A172 (cell line): ENCODE measurements at regions not wholly inside any gene's neighbourhood (a gene's known extent, or its start where the extent isn't known, plus 50 kb on each side); places are given as distances from the start of the nearest gene placed in this dataset.

Experiments
- DNase-seq: peaks from one replicate; pipeline ENCODE4 v3.0.0-alpha.2; 2015; ENCODE audit warnings: low spot score

DNA sequence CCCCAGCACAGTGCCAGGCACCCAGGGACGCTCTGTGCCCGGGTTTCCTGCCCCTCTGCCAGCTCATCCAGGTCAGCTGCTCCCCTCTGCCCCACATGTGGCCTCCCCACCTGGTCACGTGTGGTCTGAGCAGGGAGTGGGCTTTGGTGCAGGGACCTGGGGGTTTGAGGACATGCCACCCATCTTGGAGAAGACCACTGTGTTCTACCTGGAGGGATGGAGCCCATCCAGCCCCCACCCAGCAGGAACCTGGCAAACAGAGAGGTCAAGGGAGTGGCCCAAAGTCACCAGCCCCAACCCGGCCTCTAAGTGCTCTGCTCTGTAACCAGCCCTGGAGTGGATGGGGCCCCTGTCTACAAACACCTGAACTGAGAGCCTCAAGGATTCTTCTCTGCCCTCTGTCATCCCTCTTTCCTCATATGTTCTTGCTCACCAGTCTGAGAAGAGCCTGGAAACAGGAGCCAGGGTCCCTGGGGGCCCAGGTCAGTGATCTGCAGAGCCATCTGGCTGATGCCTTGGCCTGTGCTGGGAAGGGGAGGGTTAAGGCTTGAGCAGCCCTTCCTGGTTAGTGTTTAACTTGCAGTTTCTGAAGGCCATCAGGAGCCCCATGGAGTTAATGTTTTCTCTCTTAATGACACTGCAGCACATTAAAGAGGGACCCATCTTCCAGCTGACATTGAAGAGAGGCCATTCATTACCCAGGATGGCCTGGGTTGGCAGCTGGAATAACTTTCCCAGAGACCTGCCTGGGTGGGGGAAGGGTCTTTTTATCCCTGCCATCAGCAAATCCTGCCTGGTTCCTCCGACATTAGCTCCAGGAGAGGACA is 235.4 kb downstream of the PTPRU start:
- no peak for DNase-seq

DNA sequence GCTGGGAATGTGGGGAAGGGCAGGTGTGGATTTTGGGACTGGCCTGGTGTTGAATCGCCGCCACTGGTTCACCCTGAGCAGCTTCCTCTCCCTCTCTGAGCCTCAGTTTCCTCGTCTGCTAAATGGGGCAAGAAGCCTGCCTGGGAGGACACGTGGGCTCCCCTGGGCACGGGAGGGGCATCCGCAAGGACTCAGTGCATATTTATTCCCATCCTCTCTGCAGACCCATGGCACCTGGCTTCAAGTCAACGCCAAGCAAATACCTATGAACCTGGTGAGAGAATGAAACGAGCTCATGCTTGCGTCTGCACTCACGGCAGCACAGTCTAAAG is 234.4 kb downstream of the PTPRU start:
- no peak for DNase-seq

DNA sequence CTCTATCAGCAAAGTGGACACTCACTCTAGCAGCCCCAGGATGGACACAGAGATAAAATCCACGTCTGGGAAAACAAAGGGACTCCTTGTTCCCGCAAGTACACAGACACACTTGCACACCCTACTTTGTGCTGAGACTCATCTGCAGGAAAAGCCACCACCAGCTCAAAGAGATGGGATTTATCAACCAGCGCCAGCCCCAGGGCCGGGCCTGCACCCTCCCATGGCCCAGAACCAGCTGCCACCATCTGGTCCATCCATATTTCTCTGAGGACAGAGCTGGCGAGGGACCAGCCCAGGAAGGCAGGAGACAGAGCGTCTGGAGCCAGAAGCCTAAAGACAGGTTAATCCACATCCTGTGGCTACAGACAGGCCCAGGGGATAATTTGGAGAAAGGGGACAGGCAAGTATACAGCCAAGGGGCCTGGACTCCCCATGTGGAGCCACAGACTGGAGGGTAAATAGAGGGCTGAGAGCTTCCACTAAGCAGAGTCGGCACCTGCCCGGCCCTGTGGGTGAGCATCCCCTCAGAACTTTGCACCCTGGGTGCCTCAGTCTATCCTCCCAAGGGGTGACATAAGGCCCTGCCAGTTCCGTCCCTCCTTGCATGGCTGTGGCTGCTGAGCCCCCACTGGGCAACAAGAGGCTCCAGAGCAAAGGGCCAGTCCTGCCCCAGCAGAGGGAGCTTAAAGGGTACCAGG is 233.9 kb downstream of the PTPRU start:
- DNase-seq, result no peak

DNA sequence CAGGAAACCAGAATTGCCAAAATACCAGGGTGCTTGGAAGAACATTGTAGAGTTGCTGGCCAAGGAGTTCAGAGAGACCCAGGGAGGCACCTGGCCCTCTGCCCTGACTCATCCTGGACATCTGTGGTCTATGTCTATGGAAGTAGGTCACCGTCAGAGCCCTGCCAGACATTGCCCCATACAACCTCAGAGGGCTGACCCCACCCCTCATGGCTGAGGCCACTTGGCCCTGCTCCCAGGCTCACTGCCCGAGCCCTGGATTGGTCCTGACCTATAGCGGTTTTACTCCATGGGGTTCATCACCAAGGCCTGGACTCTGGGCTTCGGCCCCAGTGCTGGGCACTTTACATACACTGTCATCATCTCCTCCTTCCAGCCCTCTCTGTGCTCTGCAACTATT is 233.1 kb downstream of the PTPRU start:
- no peak for DNase-seq

DNA sequence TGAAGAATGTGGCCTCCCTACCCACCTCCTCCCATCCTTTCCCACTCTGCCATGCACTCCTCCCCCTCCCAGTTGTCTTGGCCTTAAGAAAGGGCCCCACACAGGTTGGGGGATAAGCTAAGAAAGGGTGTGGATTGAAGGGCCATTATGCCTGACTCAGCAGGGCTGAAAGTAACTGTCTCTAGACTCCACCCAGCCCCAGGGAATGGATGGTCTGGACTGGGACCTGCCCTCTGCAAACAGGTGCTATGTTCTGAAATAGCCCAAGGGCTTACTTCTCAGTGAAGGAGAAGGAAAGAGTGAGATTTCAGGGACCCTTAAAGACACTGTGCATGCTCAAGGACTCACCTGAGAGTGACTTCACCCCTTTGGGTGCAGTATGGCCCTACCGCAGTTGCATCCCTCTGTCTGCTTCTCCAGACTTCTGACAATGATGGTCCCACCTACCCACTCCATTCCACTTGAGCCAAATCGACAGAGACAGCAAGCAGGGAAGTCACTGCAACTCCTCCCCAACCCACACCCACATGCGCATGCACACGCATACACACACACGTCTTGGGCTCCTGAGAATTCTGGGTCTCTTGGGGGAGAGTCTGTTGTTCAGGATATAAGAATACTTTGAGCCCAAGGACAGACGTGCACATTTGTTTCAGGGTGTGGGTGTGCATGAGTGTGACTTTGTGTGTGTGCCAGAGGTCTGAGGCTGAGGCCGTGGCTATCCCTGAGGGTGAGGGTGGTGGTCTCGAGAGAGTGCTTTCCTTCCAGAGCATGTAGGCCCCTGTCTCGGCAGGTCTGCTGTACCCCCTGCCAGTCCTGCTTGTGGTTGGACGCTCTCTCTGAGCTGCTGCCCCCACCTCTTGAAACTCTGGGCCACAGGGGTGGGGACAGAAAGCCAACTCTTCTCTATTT is 231.9 kb downstream of the PTPRU start:
- DNase-seq, result no peak

DNA sequence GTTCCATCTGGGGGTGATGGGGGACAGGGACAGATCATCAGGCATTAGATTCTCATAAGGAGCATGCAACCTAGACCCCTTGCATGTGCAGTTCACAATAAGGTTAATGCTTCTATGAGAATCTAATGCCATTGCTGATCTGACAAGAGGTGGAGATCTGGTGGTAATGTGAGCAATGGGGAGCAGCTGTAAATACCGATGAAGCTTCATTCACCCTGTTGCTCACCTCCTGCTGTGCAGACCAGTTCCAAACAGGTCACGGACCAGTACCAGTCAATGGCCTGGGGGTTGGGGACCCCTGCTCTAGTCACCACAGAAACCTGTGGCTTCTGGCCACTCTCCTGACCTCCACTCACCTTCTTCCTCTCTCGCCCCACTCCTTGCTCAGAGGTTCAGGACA is 229.9 kb downstream of the PTPRU start:
- DNase-seq, result no peak

DNA sequence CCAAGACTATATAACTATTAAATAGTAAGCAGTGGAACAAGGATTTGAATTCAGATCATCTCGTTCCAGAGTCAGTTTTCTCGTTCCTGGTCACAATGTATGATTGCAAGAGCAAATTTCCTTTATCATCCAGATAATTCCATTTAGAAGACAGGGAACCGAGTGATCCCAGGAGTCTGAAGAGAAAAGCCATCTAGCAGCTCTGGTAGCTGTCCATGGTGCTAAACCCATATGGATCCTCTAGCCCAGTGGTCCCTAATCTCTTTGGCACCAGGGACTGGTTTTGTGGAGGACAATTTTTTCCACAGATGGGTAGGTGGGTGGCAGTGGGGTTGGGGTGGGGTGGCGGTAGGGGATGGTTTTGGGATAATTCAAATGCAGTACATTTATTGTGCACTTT is 229.4 kb downstream of the PTPRU start:
- DNase-seq, result peak; percentile 6

DNA sequence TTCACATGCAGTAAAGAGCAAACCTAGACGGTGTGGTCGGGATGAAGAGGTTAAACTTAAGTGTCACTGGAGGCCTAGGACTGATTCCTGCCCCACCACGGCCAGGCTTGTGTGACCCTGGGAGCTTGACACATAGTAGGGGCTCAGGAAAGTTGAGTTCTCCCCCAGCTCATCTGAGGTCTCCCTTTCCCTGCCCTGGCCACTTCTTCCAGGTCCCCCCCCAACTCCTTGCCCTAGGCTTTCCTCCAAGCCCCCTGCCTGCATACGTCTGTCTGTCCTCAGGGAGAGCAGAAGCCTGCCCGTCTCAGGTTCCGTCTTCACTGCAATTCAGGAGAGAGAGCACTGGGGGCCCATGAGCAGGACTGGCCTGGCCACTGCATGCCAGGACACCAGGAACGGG is 225.8 kb downstream of the PTPRU start:
- DNase-seq, result no peak

DNA sequence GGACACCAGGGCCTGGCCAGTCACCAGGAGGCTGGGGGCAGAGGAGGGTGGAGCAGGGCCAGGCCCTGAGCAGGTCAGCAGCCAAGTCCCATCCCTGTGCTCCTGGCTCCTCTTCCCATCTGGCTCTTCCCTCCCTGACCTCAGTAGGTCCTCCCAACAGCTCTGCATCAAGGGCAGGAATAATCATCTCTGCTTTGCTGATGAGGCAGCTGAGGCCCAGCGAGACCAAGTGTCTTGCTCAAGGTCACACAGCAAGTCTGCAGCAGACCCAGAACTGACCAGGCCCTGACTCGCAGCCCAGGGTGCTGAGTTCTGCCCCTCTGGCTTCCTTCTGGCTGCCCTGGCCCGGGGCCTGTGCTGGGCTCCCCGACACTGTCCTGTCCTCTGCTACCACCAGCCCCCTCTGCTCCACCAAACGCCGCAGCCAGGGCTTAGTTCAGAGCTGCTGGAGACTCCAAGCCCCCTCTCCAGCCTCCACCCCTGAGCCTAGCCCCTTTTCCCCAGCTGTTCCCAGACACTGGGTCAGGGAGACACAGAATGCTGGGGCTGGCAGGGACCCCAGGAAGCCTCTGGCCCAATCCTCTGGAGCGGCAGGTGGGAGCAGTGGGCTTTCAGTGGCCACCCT is 224.9 kb downstream of the PTPRU start:
- no peak for DNase-seq

DNA sequence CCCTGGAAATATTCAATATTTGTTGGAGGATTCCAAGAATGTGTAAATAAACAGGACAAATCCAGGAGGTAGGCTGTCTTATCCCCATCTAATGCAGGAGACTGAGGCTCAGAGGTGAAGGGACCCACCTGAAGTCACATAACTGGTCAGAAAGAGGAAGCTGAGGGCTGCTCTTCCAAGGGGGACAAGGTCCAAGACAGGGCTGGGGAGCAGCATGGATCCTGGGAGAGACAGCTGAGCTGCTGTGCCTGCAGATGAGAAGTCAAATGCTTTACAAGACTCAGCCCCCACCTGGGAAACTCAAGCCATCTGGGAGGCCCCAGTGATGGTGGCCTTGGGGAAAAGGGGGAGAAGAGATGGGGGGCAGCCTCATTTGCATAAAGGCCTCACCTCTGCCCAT is 224.4 kb downstream of the PTPRU start:
- no peak for DNase-seq

DNA sequence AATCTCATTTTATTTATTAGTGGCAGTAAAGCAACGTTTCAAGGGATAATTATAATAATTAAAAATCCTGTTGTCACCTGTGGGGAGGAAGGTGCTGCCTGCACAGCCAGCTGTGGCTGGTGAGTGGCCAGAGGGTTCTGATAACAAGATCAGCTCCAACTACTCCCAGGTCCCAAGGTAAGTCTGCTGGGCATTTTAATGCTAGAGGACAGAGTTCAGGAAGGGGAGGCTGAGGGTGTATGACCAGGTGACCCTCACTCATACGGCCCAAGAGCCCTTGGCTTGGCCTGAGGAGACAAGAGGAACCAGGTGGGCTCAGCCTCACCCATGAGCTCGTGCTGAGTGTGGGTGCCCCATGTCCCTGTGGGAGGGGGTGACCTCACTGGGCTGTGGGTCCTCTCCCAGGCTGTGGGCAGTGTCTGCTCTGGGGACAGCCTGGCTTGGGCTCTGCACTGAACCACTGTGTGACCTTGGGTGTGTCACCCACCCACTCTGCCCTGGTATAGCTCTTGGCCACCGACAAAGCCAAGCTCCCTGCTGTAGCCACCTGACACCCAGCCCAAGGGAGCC is 223.8 kb downstream of the PTPRU start:
- no peak for DNase-seq

DNA sequence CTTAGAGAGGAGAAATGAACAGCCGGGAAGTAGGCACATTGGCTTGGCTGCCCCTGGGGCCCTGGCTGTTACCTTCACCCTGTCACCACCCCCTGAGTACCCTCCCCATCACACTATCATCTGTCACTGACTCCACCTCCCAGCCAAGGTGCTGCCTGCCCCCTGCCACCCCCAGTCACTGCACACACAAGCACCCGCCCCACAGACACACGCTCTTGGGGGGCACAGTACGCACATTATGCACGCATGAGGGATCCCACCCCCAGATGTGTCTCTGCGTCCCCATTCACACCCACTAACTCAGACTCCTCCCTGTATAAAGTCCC is 223.3 kb downstream of the PTPRU start:
- DNase-seq, result no peak

DNA sequence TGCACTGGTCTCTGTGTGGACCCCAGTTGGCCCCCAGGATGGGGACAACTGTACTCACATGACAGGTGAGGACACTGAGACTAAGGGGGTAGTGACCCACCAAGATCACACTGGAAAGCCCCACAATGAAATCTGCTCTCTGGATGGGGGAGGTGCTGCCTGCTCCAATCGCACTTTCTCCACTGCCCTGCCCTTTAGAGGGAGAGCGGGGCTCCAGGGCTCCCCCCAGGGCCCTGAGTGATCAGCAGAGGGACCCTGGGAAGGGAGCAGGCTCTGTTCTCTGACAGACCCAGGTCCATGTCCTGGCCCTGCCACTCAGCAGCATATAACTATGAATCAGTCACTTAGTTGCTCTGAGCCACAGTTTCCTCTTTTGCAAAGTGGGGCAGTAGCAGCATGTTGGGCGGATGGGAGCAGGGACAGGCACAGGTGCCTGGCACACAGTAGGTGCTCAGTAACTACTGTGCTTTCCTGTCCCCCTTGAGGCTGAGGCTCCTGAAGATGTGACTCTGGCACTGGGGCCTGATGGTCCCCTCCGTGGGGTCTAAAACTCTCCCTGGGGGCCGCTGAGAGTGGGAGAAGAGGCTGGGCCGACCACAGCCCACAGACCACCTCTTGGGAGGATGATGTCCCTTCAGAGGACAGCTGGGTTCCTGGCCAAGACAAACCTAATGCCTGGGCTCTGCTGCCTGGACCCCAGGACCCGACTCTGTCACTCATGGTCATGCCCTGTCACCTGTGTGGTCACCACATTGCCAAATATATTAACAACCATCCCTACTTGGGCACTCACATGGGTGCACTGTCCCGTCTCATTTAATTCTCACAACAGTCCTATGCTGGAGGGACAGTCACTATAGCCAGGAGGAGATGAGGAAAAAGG is 222.7 kb downstream of the PTPRU start:
- no peak for DNase-seq

DNA sequence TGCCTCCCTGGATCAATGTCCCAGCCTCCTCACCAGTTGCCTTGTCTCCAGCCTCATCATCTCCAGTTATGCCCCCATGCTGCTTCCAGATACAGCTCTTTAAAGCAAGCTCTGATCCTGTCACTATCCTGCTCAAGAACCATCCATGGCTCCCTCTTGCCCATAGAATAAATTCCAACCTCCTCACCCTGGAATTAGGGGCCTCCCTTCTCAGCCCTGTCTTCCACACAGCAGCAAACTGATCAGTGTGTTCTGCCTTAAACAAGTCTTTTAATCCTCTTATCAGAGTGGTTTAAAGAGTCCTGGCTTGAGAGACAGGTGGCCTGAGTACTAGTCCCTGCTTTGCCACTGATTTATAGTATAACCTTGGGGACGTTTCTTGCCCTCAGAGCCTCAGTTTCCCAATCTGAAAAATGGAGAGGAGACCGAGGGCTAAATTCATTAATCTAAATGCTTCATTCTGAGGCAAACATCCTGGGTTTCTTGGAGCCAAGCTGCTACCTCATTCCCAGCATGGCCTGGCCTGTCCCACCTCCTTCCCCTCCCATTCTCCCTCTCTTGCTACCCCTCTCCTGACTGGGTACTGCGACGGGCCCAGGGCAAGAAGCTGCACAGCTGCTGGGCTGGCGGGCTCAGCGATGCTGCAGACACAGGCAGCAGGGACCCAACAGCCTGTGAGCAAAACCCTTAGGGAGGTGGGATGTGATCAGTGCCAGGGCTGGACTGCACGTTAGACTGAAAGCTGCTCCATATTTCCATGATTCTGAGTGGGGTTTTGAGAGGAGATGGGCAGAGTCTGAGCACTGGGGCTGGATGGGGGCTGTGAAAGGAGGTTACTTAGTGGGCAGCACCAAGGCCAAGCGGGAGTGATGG is 221.4 kb downstream of the PTPRU start:
- no peak for DNase-seq

DNA sequence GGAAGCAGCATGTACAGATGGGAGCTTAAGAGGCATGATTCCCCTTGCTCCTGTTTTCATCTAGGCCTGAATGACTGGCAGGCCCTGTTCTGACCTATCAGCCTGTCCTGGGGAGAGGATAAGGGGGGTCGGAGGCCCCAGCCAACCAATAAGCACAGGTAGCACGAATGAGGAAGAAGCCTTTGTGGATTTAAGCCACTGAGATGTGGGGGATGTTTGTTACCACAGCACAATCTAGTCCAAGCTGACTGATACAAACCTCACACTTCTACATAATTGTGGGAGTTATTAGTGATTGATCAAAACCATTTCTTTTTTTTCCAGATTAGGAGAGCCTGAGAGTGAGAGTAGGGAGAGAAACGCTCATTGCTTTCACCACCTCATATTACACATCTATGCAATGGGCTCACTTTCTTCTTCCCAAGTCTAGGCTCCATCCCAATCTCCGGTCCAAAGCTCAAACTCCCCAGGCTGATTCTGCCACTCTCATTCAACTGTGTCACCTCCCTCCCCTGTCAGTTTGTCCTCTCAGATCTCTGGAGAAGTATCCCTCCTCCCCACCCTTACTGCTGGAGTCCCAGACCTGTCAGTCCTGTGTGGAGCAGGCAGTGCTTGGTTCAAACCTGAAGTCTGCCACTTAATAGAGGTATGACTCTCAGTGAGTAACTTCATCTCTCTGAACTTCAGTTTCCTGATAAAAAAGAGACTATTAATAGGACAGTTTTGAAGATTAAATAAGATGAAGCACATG is 220.5 kb downstream of the PTPRU start:
- no peak for DNase-seq

DNA sequence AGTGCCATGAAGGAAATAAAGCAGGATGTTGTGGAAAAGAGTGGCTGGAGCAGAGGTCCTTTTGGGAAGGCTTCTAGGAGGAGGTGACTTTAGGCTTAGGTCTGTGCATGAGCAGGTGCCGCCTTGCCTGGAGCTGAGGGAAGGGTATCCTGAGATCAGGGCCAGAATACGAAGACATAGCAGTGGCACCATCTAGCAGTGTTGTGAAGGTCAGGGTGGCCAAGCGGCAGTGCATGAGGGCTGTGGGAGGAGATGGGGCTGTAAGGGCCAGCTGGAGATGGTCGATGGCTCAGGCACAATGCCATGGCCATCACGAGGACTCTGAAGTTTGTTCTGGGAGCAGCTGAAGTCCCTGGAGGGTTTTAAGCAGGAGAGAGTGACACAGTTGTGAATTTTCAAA is 219.5 kb downstream of the PTPRU start:
- no peak for DNase-seq

DNA sequence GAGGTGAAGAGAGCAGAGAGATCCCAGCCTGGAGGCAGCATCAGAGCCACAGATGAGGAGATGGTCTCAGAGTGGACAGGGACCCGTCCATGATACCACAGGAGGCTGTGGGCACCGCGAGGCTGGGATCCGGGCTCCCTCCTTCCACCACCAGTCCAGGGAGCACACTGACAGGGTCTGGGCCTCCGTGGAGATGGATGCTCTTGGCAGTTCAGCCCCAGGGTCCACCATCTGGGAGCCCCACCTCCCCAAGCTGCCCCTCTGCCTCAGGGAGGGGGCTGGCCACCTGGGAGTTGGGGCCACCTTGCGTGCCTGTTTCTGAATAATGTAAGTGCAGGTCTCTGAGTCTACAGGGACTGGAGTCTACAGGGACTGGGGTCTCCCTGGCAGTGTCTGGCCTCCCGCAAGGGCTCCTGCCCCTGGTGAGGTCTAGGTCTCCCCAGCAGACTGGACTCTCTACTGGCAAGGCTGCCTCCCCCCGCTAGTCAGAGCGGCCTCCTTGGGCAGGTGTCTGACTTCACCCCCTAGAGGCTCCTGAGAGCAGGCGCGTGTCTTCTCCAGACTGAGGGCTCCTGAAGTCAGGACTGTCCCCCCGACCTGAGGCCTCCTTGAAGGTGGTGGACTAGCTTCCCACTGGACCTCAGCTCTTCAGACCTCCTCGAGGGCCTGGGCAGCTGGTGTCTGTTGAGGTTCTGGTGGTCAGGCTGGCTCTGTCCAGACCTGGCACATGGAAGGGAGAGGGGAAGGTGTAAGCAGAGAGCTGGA is 218.5 kb downstream of the PTPRU start:
- no peak for DNase-seq

DNA sequence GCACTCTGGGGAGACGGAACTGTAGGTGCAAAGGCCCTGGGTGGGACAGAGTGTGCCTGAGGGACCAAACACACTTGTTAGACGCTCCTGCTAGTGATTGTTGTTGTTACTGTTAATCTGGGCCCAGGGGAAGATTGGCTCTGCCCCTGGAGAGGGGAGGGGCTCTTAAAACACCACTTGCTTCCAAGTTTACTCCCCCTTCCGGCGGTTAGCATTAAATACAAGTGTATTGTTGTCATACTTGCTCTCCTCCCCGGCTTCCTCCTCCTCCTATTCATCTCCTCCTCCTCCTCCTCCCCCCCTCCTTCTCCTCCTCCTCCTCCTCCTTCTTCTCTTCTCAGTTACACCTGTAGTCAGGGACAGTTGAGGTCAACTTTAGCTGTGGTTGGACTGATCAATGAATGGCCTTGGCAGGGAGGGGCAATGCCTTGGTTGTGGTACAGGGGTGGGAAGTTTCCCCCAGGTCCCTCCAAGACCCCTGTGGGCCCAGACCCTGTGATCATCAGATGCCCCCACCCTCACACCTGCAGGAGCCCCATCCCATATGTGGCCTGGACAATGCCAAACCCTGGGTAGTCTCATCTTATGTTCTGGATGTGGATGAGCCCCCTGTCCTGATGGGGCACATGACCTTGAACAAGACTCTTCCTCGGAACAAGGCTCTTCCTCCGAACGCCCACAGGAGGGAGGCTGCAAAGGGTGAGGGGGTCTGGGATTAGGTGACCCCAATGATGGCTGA is 217.3 kb downstream of the PTPRU start:
- peak; percentile 56 for DNase-seq
